HG02610 (cell line): ENCODE measurements at regions not wholly inside any gene's neighbourhood (a gene's known extent, or its start where the extent isn't known, plus 50 kb on each side); places are given as distances from the start of the nearest gene placed in this dataset.
"Not testable (repeated sequence)": the region's sequence is repeated elsewhere in the genome, so short reads cannot be mapped to it uniquely, and the experiment has no call there.

ENCODE experiments used
- ATAC-seq: cut with Tn5 transposase; IDR thresholded peaks from one replicate; pipeline ENCODE4 v1.9.1; 2021; ENCODE audit warnings: mild to moderate bottlenecking, moderate library complexity; ENCODE audit not compliant: unreplicated experiment

- peak; percentile 24 for ATAC-seq
Observed at GRCh38 chr2:195470622-195471021, 186.4 kb upstream of the SLC39A10 start.

- ATAC-seq: peak; percentile 77
Observed at GRCh38 chr2:195468771-195469170, 188.3 kb upstream of the SLC39A10 start.

- ATAC-seq: no peak
Observed at GRCh38 chr2:195466427-195466826, 190.6 kb upstream of the SLC39A10 start.

- no peak for ATAC-seq
Observed at GRCh38 chr2:195461010-195461409, 196.0 kb upstream of the SLC39A10 start.

DNA sequence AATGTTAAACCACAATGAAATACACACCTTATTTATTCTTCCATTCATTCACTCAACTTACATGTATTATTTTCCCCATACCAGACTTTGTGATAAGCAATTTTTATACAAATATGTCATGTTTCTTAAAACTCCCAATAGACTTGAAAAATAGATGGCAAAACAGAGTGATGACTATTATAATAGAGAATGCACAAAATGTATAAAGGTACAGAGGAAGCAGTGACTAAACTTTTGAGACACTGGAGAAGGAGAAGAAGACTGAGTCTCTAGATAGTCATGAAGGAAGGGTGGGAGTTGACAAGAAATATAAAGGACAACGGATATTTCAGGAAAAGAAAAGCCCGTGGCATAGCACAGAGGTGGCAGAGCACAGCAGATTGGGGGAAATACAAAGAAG, 198.1 kb upstream of the SLC39A10 start:
- no peak for ATAC-seq

- no peak for ATAC-seq
Observed at GRCh38 chr2:195457873-195458272, 199.2 kb upstream of the SLC39A10 start.

DNA sequence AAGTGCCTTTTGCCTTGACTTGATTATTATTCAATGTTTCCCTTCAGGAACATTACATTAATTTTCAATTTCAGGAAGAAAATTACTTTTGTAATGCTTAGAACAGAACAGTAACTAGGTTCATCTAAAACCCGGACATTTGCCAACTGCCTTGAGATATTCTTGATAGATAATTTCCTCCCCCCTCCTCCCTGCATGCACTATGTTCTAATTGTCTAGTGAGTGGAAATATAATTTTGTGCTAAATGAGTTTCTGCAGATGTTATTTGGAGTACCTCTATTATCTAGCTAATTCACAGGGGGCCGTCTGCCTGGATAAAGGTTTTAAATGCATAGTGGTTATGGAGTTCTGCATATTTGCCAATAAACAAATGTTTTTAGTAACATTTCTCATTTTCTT, 200.3 kb upstream of the SLC39A10 start:
- no peak for ATAC-seq

DNA sequence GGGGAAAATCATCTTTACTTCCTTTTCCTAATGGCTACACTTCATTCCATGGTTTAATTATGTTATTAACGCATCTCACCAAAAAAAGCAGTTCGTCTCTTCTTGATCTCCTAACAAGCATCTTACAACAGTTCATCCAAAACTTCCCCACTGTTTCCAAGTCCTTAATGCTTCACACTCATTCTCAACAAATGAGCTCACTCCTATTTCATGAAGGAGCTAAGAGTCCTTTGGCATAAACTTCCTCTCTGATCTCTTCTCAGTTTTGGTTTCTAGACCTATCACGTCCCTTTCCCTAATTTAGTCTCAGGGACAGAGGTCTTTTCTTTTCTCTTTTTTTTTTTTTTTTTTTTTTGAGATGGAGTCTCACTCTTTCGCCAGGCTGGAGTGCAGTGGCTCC, 205.9 kb upstream of the SLC39A10 start:
- ATAC-seq: no peak

GRCh38 chr2:195450552-195451113, 206.4 kb upstream of the SLC39A10 start:
- no peak for ATAC-seq

DNA sequence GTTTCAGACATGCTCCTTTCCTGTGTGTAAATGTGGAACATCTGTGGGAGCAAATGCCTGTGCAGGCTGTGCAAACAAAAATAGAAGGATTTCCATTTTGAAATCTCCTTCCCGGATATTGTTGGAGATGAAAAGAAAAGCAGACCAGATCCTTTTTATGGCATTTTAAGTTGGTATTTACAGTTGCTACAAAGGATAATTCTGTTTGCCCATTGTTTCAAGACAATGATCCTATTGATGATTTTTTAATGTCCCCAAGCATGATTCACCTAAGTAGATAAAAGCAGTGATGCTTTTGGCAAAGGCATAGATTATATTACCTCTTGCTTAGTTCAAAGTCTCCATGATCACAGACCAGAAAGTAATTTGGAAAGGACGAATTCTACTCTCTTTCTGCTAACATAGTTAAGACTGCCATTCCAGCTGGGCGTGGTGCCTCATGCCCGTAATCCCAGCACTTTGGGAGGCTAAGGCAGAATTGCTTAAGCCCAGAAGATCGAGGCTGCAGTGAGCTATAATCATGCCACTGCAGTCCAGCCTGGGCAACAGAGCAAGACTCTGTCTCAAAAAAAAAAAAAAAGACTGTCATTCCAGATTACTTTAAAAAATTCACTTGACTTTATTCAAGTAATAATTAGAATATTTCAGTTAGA, 209.6 kb upstream of the SLC39A10 start:
- ATAC-seq: no peak

DNA sequence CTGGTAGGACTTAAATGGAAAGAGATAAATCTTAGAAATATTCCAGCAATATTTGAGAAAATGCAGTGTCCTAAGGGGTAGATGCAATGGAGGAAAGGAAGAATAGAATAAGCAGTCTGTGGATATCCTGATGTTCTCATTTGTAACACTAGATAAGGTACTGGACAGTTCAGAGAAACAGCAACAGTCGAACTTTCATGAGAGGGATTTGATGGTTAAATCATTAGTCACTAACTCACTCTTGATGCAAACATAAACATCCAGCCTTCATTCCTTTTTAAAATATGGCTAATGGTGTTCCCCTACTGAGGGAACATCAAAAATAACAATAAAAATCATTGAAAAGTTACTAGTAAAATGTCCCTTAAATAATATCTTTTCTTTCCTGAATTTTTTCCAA, 211.4 kb upstream of the SLC39A10 start:
- ATAC-seq: no peak

DNA sequence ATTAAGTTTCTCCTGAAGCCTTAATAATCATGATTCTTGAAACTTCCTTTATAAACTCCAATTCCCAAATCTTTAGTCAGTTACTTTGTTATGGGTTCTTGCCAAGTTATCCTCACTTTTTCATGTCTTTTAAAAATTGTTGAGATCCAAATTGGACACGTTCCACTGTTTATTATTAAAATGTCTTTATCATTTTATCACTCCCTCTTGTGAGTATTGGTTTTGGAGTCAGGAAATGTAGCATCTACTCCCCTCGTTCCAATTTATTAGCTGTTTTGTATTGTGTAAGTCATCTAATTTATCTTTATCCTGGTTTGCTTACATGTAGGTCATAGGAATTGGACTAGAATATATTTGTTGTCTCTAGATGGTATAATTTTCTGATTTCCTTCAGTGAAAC, 213.1 kb upstream of the SLC39A10 start:
- ATAC-seq: no peak

DNA sequence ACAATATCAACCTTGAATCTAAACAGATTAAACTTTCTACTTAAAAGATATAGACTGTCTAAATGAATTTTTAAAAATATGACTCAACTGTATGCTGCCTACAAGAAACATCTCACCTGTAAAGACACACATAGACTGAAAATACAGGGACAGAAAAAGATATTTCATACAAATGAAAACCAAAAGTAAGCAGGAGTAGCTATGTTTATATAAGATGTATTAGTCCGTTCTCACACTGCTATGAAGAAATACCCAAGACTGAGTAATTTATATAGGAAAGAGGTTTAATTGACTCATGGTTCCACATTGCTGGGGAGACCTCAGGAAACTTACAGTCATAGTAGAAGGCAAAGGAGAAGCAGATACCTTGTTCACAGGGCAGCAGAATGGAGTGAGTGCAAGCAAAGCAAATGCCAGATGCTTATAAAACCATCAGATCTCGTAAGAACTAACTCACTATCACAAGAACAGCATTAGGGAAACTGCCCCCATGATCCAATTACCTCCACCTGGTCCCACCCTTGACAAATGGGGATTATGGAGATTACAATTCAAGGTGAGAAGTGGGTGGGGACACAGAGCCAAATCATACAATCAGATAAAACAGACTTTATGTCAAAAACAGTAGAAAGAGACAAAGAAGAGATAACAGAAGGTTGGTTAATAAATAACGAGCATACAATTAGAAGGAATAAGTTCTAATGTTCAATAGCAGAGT, 214.4 kb upstream of the SLC39A10 start:
- no peak for ATAC-seq

DNA sequence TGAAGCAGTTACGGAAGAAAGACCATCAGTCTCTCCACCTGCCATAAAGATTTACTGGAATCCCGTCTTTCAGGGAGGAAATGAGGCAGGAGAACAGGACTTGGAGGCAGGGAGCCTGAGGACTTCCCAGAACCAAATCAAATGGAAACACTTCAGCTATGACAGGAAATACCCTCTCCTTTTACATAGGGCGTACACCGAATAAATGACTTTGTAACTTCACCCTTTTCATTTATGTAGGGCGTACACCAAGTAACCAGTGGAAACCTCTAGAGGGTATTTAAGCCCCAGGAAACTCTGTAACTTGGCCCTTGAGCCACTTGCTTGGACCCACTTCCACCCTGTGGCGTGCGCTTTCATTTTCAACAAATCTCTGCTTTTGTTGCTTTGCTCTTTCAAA, 218.3 kb upstream of the SLC39A10 start:
- no peak for ATAC-seq

DNA sequence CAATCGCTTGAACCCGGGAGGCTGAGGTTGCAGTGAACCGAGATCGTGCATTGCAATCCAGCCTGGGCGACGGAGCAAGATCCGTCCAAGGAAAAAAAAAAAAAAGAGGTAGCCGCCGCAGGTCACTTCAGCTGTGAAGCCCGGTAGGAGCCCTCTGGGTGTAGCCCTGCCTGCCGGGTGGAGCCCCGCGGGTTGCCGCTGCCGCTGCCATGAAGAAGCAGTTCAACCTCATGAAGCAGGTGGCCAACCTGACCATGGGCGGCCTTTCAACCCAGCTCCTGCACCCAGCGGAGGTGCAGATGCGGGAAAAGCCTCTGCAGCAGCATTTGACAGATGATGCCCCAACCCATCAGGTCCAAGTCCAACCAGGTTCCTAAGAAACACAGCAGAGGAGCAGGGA, 219.5 kb upstream of the SLC39A10 start:
- no peak for ATAC-seq

GRCh38 chr2:195434346-195434745, 222.7 kb upstream of the SLC39A10 start:
- ATAC-seq: no peak

DNA sequence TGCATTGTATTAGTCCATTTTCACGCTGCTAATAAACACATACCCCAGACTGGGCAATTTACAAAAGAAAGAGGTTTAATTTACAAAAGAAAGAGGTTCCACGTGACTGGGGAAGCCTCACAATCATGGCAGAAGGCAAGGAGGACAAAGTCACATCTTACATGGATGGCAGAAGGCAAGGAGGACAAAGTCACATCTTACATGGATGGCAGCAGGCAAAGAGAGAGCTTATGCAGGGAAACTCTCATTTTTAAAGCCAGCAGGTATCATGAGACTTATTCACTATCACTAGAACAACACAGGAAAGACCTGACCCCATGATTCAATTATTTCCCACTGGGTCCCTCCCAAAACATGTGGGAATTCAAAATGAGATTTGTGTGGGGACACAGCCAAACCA, 223.3 kb upstream of the SLC39A10 start:
- ATAC-seq: not testable (repeated sequence)

GRCh38 chr2:195428673-195429072, 228.4 kb upstream of the SLC39A10 start:
- no peak for ATAC-seq

DNA sequence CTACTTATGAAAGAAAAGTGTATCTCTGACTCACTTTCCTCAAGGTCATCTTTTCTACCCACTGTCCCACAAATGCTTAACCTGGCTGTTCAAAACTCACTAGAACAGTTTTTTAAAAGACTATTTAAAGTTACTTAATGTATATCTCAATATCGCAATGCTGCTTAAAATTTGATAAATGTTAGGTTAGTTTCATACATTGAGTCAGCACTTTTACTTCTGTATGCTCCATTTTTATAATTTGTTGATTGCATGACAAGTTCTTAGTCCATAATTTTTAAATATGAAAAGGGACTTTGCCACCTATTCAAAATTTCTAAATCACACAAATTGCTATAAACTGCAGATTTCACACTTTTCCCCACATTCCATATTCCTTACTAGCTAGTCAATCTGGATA, 231.7 kb upstream of the SLC39A10 start:
- no peak for ATAC-seq

GRCh38 chr2:195419033-195419432, 238.0 kb upstream of the SLC39A10 start:
- ATAC-seq: no peak

- ATAC-seq: no peak
Observed at GRCh38 chr2:195414537-195415100, 242.4 kb upstream of the SLC39A10 start.

DNA sequence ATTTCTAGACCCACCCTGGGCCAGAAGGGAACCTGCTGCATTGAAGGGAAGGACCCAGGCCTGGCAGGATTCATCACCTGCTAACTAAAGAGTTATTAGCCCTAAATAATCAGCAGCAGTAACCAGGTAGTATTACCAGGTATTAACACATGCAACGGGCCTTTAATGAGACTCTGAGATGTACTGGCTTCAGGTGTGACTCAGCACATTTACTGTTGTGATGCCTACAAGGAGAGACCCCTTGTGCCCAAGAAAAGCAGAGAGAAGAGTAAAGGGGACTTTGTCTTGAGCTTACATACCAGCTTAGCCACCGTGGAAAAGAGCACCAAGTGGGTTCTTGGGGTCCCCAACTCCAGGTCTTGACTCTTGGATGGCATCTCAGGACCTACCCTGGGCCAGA, 243.1 kb upstream of the SLC39A10 start:
- ATAC-seq: no peak
